ENCODE measurements at regions not wholly inside any gene's neighbourhood (a gene's known extent, or its start where the extent isn't known, plus 50 kb on each side); places are given as distances from the start of the nearest gene placed in this dataset.

GRCh38 chr5:174399411-174399810, 325.0 kb upstream of the MSX2 start:
- ATAC-seq: no peak
- DNase-seq (ENCODE audit: low spot score): no peak

GRCh38 chr5:174400461-174400860, 323.9 kb upstream of the MSX2 start:
- no peak for ATAC-seq

GRCh38 chr5:174401793-174402192, 322.6 kb upstream of the MSX2 start:
- no peak for DNase-seq (ENCODE audit: low spot score)
- no peak for ATAC-seq

More at GRCh38 chr5:174400461-174400860, 323.9 kb upstream of the MSX2 start:
- no peak for DNase-seq (ENCODE audit: low spot score)

- DNase-seq (ENCODE audit: low spot score): no peak
- ATAC-seq: no peak
Measured at GRCh38 chr5:174402222-174402812, 322.1 kb upstream of the MSX2 start.

- ATAC-seq (no peak), DNase-seq (ENCODE audit: low spot score) (no peak)
Measured at GRCh38 chr5:174404848-174405247, 319.5 kb upstream of the MSX2 start.

- ATAC-seq: no peak
- DNase-seq (ENCODE audit: low spot score): no peak
Measured at GRCh38 chr5:174409070-174409469, 315.3 kb upstream of the MSX2 start.

GRCh38 chr5:174409971-174410370, 314.4 kb upstream of the MSX2 start:
- DNase-seq (ENCODE audit: low spot score) (no peak), ATAC-seq (no peak)

- DNase-seq (ENCODE audit: low spot score) (no peak), ATAC-seq (no peak)
Measured at GRCh38 chr5:174410716-174411478, 313.5 kb upstream of the MSX2 start.

- ATAC-seq (no peak), DNase-seq (ENCODE audit: low spot score) (no peak)
Measured at GRCh38 chr5:174411479-174411819, 312.9 kb upstream of the MSX2 start.

GRCh38 chr5:174412374-174412773, 312.0 kb upstream of the MSX2 start:
- DNase-seq (ENCODE audit: low spot score) (no peak), ATAC-seq (no peak)

- ATAC-seq: no peak
Measured at GRCh38 chr5:174412941-174413340, 311.4 kb upstream of the MSX2 start.

GRCh38 chr5:174413567-174414314, 310.6 kb upstream of the MSX2 start:
- DNase-seq (ENCODE audit: low spot score) (no peak), ATAC-seq (peak; percentile 21)

More at GRCh38 chr5:174412941-174413340, 311.4 kb upstream of the MSX2 start:
- no peak for DNase-seq (ENCODE audit: low spot score)

GRCh38 chr5:174414315-174414710, 310.1 kb upstream of the MSX2 start:
- ATAC-seq: no peak
- no peak for DNase-seq (ENCODE audit: low spot score)

- peak; percentile 52 for ATAC-seq
- no peak for DNase-seq (ENCODE audit: low spot score)
Measured at GRCh38 chr5:174418809-174419539, 305.4 kb upstream of the MSX2 start.

GRCh38 chr5:174419540-174420132, 304.7 kb upstream of the MSX2 start:
- DNase-seq (ENCODE audit: low spot score) (peak; percentile 81), ATAC-seq (peak; percentile 99)

- ATAC-seq (no peak), DNase-seq (ENCODE audit: low spot score) (no peak)
Measured at GRCh38 chr5:174420651-174421407, 303.6 kb upstream of the MSX2 start.

- no peak for ATAC-seq
- no peak for DNase-seq (ENCODE audit: low spot score)
Measured at GRCh38 chr5:174421408-174421805, 303.0 kb upstream of the MSX2 start.

- no peak for ATAC-seq
Measured at GRCh38 chr5:174423558-174423957, 300.8 kb upstream of the MSX2 start.

GRCh38 chr5:174424219-174425053, 299.9 kb upstream of the MSX2 start:
- ATAC-seq (no peak), DNase-seq (ENCODE audit: low spot score) (no peak)

More at GRCh38 chr5:174423558-174423957, 300.8 kb upstream of the MSX2 start:
- no peak for DNase-seq (ENCODE audit: low spot score)
